GM18870 (cell line): ENCODE measurements at regions not wholly inside any gene's neighbourhood (a gene's known extent, or its start where the extent isn't known, plus 50 kb on each side); places are given as distances from the start of the nearest gene placed in this dataset.
A peak's percentile ranks its signal among the peaks of the same experiment; 100 is the strongest.

Experiments used
- ATAC-seq: cut with Tn5 transposase; IDR thresholded peaks from one replicate; pipeline ENCODE4 v1.9.1; 2021; ENCODE audit warnings: moderate library complexity; ENCODE audit not compliant: unreplicated experiment

DNA sequence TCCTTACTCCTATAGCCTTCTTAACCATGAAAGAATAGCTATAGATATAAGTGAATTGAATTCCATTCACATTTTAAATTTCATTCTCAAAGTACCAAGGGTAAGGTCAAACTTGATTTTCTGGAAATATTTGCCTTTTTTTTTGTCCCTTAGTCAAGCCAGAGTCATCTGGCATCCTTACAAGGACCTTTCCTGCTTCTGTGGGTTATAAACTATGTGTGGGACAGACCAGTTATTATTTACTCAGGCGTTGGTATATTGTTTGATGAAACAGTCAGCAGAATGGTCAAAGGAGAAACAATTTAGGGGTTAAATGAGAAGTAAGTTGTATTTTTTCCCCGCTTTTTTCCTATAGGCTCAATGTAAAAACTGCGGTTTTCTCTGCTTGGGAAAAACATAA is 1103.2 kb upstream of the ZEB2 start:
- ATAC-seq: no peak

DNA sequence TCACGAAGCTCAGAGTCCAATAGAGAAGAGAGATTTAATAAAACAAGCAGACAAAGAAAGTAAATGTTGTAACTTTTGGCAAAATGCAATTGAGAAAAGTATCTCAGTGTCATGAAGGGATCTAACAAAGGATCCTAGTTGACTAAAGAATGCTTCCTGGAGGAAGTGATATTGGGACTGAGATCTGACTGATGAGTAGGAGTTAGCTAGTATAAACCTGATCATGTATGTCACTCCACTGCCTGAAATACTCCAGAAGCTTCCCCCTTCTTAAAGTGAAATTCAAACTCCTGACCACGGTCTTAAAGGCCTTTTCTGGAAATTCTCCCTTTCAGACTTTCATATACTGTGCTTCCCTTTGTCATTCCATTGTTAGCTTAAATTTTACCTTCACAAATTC is 1102.4 kb upstream of the ZEB2 start:
- ATAC-seq: no peak

DNA sequence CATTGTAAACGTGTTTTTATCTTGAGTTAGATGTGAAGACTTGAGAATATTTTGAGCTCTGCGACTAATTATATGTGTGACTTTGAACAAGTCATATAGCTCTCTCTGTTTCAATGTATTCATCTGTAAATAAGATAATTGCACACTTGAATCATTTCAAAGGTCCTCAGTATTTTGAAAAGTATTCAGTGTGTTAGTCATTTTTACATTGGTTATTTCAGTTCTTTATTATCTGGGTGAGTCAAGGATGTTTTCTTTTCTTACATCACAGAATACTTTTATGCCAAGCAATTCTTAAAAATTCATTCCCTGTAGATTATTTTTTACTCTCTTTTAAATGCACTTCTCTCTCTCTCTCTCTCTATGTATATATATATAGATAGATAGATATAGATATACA is 1098.0 kb upstream of the ZEB2 start:
- ATAC-seq: no peak

DNA sequence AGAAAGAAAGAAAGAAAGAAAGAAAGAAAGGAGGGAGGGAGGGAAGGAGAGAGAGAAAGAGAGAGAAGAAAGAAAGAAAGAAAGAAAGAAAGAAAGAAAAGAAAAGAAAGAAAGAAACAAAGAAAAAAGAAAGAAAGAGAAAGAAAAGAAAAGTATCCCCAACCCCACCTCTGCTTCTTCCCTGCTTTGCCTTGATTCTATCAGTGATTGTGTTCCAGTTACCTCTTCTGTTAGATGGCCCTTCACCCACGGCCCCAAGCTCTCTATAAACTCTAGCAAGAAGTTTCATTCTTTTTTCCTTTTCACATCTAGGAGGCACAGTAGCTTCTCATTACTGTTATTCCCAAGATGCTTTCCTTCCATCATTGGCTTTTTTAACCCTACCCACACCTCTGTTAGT is 1097.5 kb upstream of the ZEB2 start:
- ATAC-seq: no peak

DNA sequence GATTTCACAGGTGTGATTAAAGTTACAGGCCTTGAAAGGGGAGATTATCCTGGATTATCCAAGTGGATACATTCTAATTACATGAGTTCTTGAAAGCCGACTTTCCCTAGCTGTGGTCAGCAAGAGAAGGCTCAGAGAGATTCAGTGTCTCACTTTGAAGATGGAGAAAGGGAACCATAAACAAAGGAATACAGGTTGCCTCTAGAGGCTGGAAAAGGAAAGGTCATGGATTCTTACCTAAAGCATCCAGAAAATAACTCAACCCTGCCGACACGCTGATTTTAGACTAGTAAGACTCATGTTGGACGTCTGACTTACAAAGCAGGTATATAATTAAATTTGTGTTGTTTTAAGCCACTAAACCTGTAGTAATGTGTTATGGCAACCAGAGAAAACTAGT is 1095.7 kb upstream of the ZEB2 start:
- ATAC-seq: no peak

DNA sequence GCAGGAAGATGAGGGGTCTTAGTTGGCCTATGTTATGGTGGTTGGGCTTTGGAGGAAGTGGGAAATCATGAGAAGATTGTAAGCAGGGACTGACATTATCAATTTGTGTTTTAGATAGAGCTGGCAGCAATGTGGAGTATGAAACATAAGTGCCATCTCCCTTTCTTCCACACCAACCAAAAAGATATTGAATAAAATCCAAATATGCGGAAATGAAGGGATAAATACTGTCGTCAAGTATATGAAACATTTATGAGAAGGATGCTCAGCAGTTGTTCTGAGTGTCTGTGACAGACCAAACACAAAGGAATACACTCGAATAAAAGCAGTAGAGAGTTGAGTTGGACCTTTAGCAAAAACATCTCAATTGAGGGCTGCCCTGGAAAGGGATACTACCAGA is 1090.0 kb upstream of the ZEB2 start:
- ATAC-seq: no peak

DNA sequence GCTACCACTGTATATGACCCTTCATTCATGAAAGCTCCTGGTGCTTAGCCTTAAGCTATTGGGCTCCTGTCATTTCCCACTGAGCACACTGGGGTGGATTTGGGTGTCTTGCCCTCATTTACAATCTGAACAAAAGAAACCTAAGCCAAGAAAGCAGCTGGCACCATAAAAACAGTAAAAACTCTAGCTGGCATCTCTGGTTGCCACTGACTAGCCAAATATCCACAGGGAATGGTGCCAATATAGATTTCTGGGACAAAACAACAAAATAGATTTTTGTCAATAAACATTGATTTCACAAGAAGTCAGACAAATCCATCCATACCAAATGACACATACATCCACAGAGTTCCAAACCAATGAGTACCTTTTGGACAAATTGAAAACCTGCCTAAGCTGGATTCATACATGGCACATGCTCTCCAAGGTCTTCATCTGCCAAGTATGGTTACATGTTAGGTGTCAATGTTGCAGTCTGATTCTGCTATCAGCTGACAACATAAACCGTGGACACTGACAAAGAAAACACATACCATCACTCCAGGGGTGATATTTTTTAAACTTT is 1081.5 kb upstream of the ZEB2 start:
- ATAC-seq: no peak

DNA sequence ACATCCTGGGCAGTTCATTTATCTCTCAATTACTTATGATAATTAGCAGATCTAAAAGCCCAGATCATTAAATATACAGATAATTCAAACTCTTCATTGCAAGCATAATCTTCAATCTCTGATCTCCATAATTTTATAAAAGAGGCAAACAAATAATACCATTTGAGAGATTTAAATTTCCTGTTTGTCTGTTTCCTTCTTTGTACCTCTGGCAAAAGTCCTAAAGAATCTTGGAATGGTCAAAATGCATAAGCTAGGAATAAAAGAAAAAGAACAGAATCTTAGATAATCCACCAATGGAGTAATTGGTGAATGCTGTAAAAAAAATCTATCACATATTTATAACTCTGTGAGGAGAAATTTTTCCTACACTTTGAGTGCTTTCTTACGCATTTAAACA is 1080.9 kb upstream of the ZEB2 start:
- no peak for ATAC-seq

DNA sequence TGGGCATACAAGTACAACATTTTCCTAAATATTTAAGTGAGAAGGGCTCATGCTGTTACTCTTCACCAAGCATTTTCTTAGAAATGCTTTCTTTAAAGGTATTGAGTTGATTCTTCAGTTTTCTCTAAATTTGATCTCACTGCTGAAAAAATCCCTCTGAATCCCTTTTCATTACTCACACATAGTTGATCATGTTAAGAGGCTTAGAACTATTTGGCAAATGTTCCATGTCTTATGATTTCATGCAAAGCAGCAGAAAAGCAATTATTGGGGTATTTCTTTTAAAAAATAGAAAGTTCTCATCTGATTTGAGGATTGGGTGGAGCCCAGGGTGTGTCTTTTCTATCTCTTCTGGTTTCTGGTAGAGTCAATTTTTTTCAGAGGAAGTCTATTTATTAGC is 1079.8 kb upstream of the ZEB2 start:
- ATAC-seq: no peak

DNA sequence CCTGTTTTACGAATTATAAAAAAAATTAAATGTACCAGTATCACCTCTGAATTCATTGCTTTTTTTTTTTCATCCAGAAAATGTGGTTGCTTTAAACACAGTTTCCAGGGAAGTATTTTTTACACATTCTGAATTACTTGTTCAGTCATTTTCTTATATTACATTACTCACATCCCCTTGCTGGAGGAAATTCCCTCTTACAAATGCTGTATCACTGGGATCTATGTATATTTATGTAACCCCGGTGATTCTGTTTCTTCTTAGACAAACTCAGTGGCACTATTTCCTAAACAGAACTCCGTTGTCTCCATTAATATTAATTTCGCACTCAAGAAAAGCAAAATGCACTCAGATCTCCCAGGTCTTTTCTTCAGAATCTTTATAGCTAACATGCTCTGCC is 1078.5 kb upstream of the ZEB2 start:
- ATAC-seq: no peak

DNA sequence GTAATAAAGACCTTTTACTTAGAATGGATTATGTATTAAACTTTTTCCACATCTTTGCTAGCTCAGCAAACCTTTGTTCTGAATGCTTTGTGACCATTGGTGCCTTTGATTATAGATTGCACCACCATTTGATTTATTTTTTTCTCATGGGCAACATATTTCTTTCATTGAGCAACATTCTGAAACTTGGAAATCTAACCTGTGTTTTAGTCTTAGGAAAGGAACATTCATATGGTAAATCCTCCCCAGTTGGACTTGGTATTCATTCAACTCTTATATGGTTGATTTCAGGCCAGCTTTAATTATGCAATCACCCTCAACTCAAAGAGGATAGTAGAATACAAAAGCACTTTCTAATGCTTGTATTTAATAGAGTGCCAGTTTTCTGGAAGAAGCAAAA is 1077.9 kb upstream of the ZEB2 start:
- no peak for ATAC-seq

DNA sequence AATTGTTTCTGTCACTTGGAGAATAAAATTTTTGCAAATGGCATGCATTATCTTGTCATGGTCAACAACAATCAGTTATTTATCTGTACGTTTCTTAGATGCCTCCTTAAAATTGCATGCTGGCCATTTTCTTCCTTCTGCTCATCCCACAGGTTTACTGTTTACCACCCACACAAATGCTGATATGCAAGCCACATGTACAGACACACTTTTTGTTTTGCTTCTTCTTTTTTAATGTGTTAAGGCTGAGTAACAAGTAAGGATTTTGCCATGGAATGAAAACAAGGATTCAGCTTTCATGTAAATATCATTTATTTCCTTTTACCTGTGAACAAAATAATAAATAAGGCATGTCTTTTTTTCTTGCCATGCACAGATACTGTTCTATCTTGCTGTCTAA is 1077.1 kb upstream of the ZEB2 start:
- no peak for ATAC-seq

DNA sequence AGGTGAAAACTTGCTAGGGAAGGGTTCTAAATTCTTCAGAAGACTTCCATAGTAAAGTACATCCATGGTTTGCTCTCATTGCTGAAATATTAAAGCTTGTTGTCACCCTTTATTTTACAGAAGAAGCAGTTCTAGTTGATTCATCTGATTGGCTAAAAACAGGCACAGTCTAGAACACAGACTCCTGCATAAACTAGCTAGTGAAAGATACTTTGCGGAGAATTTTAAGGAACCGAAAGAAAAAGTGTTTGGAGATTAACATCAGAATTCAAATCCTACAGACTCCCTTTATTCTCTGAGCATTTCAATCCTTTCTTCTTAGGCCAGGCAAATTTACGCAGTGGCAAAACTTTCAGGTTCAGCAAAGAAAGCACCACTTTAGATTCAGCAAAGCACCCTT is 1076.5 kb upstream of the ZEB2 start:
- no peak for ATAC-seq

DNA sequence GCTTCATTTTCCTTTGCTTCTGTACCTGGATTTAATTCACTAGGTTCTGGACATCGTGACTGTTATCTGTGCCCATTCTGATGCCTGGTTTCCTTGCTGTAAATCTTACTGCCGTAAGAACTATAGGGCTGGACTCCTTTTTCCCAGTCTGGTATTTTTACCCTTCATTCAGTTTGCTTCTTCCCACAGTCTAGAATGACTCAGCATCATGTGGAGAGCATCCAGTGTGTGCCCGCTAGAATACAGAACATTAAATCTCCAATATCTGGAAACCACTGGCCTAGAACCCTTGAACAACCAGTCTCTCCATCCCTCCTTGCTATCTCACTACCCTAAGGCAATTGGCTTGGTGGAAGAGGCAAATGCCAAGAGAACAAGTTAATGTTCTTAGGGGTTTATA is 1075.4 kb upstream of the ZEB2 start:
- ATAC-seq: no peak

DNA sequence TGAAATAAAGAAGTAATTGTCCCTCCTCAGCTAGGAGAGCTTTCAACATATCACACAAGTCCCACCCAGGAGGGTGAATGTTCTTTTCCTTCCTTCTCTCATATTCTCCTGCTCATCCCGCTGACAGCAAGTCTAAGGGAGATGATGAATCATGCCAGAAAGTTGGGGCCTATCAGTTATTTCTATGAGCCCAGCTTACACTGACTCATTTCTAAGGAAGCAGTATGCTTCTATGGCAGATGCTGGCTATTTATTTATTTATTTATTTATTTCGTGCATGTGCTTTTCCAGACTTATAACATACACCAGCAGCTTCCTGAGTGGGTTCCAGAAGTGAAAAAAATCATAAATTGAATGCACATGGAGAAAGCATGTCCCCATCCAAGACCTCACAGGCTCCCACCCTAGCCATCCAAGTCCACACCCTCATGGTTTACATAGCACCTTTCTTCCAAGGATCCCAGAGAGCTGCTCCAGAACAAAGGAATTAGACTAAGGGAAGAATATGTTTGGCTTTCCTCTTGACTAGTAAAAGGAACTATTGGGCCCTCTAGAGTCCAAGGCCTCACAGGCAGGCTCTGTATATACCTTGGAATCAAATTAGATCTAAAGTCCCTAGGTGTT is 1074.2 kb upstream of the ZEB2 start:
- ATAC-seq: no peak

DNA sequence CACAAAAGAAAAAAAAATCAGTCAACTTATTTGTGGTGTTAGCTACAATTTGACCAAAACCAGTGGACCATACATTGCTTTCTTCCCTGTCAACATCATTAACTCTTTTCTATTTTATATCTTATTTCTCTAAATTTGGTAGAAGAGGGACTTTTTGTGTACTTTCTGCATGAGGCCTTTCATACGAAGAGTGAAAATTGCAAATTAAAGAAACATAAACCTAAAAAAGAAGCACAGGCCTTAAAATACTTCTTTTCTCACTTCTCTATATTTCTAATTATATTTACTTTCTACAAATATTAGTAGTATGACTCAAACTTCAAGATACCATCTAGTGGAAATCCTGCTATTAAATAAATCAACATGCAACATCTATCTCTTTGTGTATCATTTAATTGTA is 1073.4 kb upstream of the ZEB2 start:
- ATAC-seq: peak; percentile 77

DNA sequence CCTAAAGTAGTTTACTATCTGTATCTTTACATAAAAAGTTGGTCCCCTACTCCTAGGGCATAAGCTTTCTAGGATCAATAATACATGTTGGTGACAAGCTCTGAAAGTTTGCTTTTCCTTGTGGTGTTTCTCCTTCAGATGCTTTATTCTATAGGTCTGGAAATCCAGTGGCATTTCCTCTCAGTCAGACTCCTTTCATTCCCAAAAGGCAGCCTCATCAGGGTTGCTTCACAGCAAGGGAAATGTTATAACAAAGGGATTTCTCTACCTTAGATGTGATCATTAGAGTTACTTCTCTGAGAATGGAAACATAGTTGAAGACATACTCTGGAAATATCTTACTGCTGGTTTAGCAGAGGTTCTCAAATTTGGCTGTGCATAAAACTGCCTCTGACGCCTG is 1072.4 kb upstream of the ZEB2 start:
- no peak for ATAC-seq

DNA sequence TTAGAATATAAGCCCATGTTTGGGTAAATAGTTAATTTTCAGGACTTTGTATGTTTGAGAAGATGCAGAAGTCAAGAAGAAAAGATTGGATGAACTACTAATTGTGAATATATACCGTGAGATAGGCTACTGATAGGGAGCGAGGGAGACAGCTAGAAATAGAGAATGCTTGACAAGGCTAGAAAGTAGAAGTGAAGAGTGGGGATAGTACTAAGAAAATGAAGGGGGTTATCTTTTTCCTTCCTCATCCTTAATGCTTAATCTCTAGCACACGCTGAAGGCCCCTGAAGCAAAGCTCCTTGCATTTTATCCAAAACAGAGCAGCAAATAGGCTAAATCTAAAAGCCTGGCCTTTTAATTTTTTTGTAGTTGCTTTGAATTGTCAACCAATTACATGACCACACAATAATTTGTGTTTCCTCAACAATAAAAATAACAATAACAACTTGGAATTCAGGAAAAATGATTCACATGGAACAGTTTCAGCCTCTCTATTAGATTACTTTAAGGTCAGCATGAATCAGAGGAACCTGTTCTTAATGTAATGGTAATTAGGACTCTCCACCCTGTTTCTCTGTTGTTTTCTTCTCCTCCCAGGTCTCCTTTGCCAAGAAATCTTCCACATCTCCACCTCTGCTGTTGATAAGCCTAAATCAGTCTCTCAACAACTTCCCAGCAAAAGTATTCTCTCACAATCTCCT is 1071.3 kb upstream of the ZEB2 start:
- no peak for ATAC-seq

DNA sequence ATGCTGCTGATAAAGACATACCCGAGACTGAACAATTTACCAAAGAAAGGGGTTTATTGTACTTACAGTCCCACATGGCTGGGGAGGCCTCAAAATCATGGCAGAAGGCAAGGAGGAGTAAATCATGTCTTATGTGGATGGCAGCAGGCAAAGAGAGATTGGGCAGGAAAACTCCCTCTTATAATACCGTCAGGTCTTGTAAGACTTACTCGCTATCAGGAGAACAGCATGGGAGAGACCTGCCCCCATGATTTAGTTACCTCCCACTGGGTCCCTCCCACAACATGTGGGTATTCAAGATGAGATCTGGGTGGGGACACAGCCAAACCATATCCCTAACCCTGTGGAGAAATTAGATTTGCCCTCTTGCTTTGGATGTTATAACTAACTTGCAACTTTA is 1068.0 kb upstream of the ZEB2 start:
- no peak for ATAC-seq

DNA sequence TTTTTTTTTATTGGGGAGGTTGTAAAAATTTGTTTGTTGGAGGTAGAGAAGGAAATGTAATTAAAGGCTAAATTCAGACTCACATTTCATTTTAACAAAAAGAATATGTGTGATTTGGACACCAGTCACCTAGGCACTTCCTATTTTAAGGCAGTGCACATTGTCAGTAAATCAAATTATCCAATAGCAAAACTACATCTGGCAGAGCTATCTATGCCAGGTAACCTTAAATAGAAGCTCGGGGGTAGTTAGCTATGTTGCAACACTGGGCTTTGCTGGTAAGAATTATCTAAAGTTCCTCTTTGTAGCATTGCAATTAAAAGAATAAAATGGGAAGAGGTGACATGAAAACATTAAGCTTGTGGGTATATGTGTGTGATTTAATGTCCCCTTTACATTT is 1064.4 kb upstream of the ZEB2 start:
- ATAC-seq: no peak

DNA sequence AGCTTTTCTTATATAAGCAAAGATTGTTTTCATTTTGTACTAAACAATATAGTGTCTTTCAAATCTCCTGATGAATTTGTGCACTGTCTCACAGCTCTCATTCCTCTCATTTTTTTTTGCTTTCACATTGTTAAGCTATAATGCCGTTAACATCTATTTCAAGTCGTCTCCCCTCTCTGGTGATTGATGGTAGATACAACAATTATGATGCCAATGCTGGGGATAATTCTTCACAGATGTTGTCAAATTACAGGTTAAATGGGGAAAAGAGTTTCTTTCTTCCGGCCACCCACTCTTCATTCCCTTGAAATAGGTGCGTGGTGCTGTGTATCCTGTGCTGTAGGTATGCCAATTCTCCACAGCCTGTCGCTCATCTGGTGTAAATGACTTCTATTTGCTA is 1053.7 kb upstream of the ZEB2 start:
- no peak for ATAC-seq

DNA sequence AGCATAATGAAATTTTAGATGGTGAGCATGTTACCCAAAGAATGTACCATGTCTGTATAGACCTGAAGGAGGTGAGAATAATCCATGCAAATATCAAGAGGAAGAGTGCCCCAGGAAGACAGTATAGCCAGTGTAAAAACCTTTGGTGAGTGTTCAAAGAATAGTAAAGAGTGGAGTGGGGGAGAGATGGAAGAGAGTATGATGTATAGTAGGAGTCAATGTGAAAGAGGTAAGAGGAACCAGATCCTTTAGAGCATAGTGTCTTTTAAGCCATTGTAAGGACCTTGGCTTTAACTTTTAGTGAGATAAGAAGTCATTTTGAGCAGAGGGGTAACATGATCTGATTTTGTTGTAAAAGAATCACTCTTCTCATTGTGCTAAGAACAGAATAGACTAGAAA is 1052.3 kb upstream of the ZEB2 start:
- no peak for ATAC-seq

DNA sequence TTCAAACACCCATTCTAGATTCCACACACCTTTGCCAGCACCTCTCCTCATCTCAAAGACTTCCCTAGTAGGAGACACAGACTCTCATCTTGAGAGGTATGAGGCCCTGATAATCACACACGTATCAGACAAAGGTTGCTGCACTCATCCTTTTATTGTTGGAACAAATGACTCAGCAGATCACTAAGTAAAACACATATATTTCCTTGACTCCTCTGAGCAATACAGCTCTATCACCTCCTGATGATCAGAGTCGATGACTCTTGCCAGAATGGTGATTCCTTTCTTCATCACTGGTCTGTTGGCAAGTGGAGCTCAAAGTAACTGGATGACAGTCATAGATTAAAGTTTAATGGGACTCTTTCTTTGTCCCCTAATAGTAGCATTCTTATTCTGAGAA is 1049.2 kb upstream of the ZEB2 start:
- ATAC-seq: no peak
